HG03025 (cell line): ENCODE measurements at regions not wholly inside any gene's neighbourhood (a gene's known extent, or its start where the extent isn't known, plus 50 kb on each side); places are given as distances from the start of the nearest gene placed in this dataset.
"Not testable (repeated sequence)": the region's sequence is repeated elsewhere in the genome, so short reads cannot be mapped to it uniquely, and the experiment has no call there.

Source experiments
- ATAC-seq: cut with Tn5 transposase; IDR thresholded peaks from one replicate; pipeline ENCODE4 v1.9.1; 2021; ENCODE audit warnings: mild to moderate bottlenecking, moderate library complexity; ENCODE audit not compliant: unreplicated experiment, low FRiP score

- ATAC-seq, result no peak
Measured at GRCh38 chr14:56996721-56997399, 186.6 kb upstream of the OTX2 start.

- ATAC-seq, result no peak
Measured at GRCh38 chr14:56995010-56995409, 184.7 kb upstream of the OTX2 start.

DNA sequence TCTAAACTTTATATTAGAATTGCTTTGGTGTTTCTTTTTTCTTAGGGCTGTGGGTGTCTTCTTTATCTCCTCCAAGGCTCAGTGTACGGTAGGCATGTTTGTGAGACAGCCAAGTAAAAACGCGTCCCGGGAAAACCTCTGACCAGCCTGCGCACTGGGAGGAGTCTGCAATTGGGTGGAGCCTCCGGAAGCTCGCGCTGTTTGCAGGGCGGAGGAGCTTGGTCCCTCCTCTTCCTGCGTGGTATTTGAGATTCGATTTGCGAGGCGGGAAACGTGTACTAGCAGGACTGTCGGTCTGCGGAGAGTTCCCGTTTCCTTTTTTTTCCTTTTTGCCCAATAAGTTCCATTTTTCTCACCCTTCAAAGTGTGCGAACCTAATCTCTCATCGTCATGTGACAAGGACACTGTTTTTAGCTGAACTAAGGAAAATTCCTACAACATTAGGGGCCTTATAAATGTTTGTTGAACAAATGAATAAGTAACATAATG is 182.1 kb upstream of the OTX2 start:
- no peak for ATAC-seq

- ATAC-seq, result not testable (repeated sequence)
Measured at GRCh38 chr14:56990991-56991627, 180.8 kb upstream of the OTX2 start.

GRCh38 chr14:56989359-56989758 is 179.1 kb upstream of the OTX2 start:
- ATAC-seq, result no peak

- ATAC-seq, result no peak
Measured at GRCh38 chr14:56979936-56980335, 169.7 kb upstream of the OTX2 start.

GRCh38 chr14:56976211-56976610 is 165.9 kb upstream of the OTX2 start:
- ATAC-seq, result no peak

- no peak for ATAC-seq
Measured at GRCh38 chr14:56975521-56975920, 165.2 kb upstream of the OTX2 start.

GRCh38 chr14:56972948-56973347 is 162.7 kb upstream of the OTX2 start:
- ATAC-seq, result no peak

DNA sequence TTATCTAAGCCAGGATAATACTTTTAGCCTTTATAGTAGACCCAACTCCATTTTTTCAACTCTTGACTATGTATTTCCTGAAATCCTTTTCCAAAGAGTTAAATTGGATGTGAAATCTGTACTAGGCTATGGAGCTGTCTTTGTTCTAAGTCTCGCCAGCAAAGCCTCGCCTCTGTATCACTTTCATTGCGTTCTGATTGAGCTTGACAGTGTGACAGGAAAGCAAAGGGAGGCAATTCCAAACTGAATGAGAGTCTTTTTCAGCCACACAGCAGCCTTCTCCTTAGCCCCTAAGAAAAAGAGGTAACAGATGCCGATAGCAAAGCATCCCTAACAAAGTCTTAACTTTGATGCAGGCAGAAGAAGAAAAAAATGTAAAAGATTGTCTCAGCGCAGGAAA is 154.6 kb upstream of the OTX2 start:
- ATAC-seq, result no peak

- no peak for ATAC-seq
Measured at GRCh38 chr14:56963381-56963780, 153.1 kb upstream of the OTX2 start.

DNA sequence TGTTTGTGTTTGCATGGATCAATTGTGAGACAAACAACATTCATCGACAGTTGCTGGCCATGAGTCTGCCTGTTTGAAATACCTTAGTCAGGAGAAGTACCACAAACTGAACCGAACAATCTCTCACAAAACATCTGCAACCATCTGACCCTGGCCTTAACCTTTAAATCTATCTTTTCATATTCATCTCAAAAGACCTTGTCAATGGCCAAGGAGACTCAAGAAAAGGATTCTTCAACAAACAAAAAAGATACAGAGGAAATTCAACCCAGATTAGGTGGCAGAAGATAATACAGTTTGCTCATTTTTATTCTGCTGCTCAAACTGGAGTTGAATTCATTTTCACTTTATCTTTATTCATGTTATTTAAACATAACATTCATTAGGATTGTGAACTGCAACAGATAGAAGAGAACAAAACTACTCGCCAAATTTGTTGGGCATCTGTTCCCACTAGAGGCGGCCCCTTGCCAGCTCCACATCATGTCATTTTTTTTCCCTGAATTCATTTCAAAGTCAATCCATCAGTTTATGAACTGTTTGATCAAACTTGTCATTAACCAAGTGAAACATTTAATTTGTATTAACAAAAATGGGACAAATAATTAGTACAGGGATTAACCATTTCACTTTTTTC is 152.3 kb upstream of the OTX2 start:
- no peak for ATAC-seq

DNA sequence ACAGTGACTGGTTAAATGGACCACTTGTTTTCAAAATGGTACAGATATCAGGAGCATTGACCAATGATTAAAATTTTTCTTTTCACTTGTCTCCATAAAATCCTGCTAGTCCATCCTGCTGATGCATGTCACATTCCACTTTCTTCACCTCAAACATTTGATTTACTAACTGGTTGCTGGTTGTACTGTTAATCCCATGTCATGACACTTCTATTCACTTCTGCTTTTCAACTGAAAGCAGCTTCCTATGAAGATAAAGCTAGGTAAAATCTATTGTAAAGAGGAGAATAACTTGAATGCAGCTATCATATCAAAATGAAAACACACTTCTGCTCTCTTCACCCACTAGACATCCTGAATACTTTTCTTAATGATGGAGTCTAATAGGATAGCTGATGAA is 149.6 kb upstream of the OTX2 start:
- no peak for ATAC-seq

DNA sequence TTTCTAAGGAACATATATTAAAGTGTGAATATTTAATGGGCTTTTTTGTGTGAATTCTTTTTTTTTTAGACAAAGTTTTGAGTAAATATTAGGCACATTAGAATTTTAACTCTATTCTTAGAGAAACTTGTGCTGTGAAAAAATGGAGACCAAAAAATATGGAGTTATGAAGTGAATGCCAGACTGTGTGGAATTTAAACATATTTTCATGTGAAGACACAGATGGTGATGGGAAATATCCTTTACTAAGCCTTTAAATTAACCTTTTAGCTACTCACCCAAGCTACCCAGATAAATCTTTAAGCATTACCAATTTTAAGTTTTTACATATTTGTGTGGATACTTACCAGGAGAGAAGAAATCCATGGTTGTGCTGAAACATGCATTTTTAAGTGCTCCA is 148.8 kb upstream of the OTX2 start:
- no peak for ATAC-seq

DNA sequence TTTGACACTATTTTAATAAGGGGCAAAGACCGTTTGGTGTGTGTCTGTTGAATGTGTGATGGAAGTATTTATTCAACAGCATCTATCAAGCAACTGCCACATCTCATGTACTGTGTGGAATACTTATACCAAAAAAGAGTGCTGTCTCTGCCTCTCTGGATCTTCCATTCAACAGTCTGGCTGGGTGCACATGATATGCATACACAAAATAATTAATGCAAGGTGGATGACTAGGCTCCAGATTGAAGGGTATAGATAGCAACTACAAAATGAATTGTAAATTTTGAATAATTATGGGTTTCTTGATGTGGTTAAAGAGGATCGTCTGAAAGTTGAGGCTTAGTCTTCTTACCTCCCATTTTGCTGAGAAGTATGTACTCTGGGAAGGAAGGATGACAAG is 145.9 kb upstream of the OTX2 start:
- ATAC-seq, result no peak

DNA sequence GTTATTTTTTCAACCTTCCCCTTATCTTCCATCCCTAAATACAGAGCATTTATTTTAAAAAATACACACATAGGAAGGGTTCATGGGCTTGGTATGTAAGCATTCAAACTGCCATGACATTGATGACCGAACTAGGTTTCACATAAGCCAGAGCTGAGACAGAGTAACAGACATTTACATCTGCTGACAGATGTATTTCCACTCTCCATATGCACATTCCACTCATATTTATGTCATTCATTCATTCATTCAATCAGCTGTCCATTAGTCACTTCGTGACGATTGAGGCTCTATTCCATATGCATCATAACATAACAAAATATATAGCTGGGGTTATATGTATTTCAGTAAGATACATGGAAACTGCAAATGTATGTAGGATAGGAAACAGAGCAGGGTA is 145.5 kb upstream of the OTX2 start:
- no peak for ATAC-seq

- no peak for ATAC-seq
Measured at GRCh38 chr14:56953884-56954283, 143.6 kb upstream of the OTX2 start.

- ATAC-seq, result no peak
Measured at GRCh38 chr14:56952766-56953473, 142.6 kb upstream of the OTX2 start.

DNA sequence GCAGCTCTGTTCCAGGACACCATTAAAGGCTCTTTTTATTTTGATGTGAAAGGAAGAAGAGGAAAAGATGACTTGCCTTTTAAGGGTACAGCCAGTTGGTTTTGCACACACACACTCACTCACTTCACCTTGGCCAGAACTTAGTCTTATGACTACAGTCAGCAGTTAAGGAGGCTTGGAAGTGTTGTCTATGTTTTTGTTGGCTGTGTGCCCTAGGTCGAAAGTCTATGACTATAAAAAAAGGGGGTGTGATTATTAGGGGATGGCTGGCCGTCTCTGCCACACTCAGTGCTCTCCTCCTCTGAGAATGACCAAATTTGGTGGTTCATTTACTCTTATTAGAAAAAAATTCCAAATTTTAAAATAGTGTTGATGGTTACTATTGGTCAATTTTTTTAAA is 139.5 kb upstream of the OTX2 start:
- ATAC-seq, result no peak

GRCh38 chr14:56945291-56945690 is 135.0 kb upstream of the OTX2 start:
- ATAC-seq, result no peak

GRCh38 chr14:56944397-56944796 is 134.1 kb upstream of the OTX2 start:
- ATAC-seq, result no peak
